HL-60 (cell line): ENCODE measurements at regions not wholly inside any gene's neighbourhood (a gene's known extent, or its start where the extent isn't known, plus 50 kb on each side); places are given as distances from the start of the nearest gene placed in this dataset.

Experiments
- DNase-seq, 2 experiments: peaks; one replicate each; pipeline ENCODE4 v3.0.0-alpha.2; 2010 to 2020; ENCODE audit warnings: low read depth in 1 of 2, low spot score in 1 of 2
- H3K27ac ChIP-seq: fragments of 250-450 bp; sonication (Bioruptor Pico); replicated peaks from 2 replicates; pipeline ENCODE4 v1.5.1; 2020; ENCODE audit warnings: mild to moderate bottlenecking, moderate library complexity
- H3K27me3 ChIP-seq: fragments of 250-450 bp; sonication (Bioruptor Pico); 2 replicates; pipeline ENCODE4 v1.5.1; 2021; ENCODE audit warnings: mild to moderate bottlenecking, moderate library complexity; ENCODE audit not compliant: insufficient read depth, poor library complexity, severe bottlenecking
- H3K4me3 ChIP-seq: replicated peaks from 2 replicates; pipeline ENCODE4 v1.5.1; 2011; ENCODE audit warnings: mild to moderate bottlenecking, control low read depth, low read length; ENCODE audit not compliant: insufficient read depth
- CTCF ChIP-seq: IDR thresholded peaks from one replicate; pipeline ENCODE4 v1.5.1; 2011; ENCODE audit warnings: low read length, control low read depth, inconsistent platforms; ENCODE audit not compliant: insufficient read depth
- GABPA ChIP-seq: IDR thresholded peaks from 2 replicates; pipeline ENCODE4 v1.6.1; 2012; ENCODE audit warnings: low read depth
- POLR2AphosphoS5 ChIP-seq: IDR thresholded peaks from 2 replicates; pipeline ENCODE4 v1.6.1; 2012; ENCODE audit warnings: low read depth
- SPI1 ChIP-seq: IDR thresholded peaks from 2 replicates; pipeline ENCODE4 v1.6.1; 2012; ENCODE audit warnings: low read depth, mild to moderate bottlenecking, borderline replicate concordance
- TF ChIP-seq, protein P1 (sequence below): IDR thresholded peaks from 2 replicates; pipeline ENCODE4 v1.6.1; 2012; ENCODE audit warnings: low read depth; ENCODE audit not compliant: insufficient replicate concordance

- TF ChIP-seq POLR2AphosphoS5 (no peak), CTCF (no peak), SPI1 (no peak), GABPA (no peak)
- TF ChIP-seq, protein P1, sequence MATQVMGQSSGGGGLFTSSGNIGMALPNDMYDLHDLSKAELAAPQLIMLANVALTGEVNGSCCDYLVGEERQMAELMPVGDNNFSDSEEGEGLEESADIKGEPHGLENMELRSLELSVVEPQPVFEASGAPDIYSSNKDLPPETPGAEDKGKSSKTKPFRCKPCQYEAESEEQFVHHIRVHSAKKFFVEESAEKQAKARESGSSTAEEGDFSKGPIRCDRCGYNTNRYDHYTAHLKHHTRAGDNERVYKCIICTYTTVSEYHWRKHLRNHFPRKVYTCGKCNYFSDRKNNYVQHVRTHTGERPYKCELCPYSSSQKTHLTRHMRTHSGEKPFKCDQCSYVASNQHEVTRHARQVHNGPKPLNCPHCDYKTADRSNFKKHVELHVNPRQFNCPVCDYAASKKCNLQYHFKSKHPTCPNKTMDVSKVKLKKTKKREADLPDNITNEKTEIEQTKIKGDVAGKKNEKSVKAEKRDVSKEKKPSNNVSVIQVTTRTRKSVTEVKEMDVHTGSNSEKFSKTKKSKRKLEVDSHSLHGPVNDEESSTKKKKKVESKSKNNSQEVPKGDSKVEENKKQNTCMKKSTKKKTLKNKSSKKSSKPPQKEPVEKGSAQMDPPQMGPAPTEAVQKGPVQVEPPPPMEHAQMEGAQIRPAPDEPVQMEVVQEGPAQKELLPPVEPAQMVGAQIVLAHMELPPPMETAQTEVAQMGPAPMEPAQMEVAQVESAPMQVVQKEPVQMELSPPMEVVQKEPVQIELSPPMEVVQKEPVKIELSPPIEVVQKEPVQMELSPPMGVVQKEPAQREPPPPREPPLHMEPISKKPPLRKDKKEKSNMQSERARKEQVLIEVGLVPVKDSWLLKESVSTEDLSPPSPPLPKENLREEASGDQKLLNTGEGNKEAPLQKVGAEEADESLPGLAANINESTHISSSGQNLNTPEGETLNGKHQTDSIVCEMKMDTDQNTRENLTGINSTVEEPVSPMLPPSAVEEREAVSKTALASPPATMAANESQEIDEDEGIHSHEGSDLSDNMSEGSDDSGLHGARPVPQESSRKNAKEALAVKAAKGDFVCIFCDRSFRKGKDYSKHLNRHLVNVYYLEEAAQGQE: no peak
- H3K27ac ChIP-seq: no peak overlapping the region
- H3K4me3 ChIP-seq: no peak overlapping the region
- no peak for DNase-seq
- H3K27me3 ChIP-seq: peaks cover 2% of the 10 kb centered on the region
Measured at GRCh38 chr2:224208443-224208842, 169.4 kb upstream of the SERPINE2 start.

DNA sequence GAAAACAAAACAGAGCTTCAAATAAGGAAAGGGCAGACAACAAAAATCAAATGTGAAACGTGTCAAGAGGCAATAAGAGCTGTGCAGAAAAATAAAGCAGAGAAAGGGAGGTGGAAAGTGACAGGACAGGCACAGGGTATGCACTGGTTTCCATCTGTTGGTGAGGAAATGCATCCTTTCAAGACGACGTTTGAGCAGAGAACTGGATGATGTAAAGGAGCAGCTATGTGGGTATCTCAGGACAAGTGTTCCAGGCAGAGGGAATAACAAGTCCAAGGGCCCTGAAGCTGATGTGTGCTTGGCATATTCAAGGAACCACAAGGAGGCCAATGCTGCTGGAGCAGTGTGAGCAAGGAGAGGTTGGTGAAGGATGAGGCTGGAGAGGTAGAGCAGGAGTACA lies 168.9 kb upstream of the SERPINE2 start:
- DNase-seq: no peak
- no peak overlapping the region for H3K4me3 ChIP-seq
- TF ChIP-seq POLR2AphosphoS5 (no peak), SPI1 (no peak)
- peaks cover 2% of the 10 kb centered on the region for H3K27me3 ChIP-seq
- H3K27ac ChIP-seq: no peak overlapping the region

DNA sequence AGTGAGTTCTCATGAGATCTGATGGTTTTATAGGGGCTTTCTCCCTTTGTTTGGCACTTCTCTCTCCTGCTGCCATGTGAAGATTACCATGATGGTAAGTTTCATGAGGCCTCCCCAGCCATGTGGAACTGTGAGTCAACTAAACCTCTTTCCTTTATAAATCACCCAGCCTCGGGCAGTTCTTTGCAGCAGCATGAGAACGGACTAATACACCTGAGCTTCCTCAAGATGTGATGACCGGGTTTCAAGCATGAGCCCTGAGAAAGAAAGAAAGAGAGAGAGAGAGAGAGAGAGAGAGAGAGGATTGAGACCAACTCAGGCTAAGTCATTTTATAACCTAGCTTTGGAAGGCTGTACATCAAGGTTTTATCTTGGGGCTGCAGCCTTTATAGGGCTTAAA lies 167.7 kb upstream of the SERPINE2 start:
- peaks cover 2% of the 10 kb centered on the region for H3K27me3 ChIP-seq
- no peak overlapping the region for H3K4me3 ChIP-seq
- TF ChIP-seq POLR2AphosphoS5 (no peak), GABPA (no peak), SPI1 (no peak), CTCF (no peak)
- TF ChIP-seq, protein P1: no peak
- DNase-seq: no peak
- no peak overlapping the region for H3K27ac ChIP-seq

DNA sequence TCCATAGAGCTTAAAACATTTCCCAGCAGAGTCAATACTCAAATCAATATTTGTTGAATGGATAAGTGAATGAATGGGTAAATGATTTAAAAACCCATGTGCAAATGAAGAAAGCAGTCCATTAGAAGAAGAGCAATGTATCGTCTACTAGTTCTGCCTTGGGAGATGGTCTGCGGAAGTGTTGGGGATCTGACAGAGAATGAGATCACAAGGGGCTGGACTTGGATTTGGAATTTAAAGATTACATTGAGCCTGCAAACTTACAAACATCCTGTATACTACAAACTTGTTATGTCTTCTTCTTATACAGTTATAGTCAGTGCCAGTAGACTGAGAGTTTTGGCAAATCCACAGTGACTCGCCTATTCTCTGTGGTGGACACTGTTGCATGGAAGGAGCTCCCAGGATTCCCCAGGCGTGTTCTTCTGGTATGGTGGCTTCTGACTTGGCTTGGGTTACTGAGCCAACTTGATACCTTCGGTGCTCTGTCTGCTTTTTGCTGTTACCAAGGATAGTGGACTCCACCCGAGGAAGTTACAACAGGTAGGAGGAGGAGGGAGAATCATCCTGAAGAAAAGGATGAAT lies 163.3 kb upstream of the SERPINE2 start:
- Histone ChIP-seq H3K27me3 (no peaks in the 10 kb centered on the region), H3K27ac (no peak overlapping the region), H3K4me3 (no peak overlapping the region)
- DNase-seq: no peak
- TF ChIP-seq POLR2AphosphoS5 (no peak), SPI1 (no peak)

- no peak for TF ChIP-seq GABPA
- TF ChIP-seq POLR2AphosphoS5: no peak
- TF ChIP-seq CTCF: no peak
- TF ChIP-seq, protein P1: no peak
- TF ChIP-seq SPI1: no peak
- Histone ChIP-seq H3K27me3 (no peaks in the 10 kb centered on the region), H3K27ac (no peak overlapping the region), H3K4me3 (no peak overlapping the region)
- no peak for DNase-seq
Measured at GRCh38 chr2:224198436-224198835, 159.3 kb upstream of the SERPINE2 start.
